GM12864 (cell line): ENCODE measurements at regions not wholly inside any gene's neighbourhood (a gene's known extent, or its start where the extent isn't known, plus 50 kb on each side); places are given as distances from the start of the nearest gene placed in this dataset.
"Not testable (repeated sequence)": the region's sequence is repeated elsewhere in the genome, so short reads cannot be mapped to it uniquely, and the experiment has no call there.

Experiments
- DNase-seq: peaks from one replicate; pipeline ENCODE4 v3.0.0-alpha.2; 2011; ENCODE audit warnings: low read depth
- H3K4me3 ChIP-seq: 2 replicates; pipeline ENCODE4 v1.5.1; 2011; ENCODE audit warnings: mild to moderate bottlenecking, low read depth, low read length, control low read depth
- CTCF ChIP-seq: IDR thresholded peaks from 2 replicates; pipeline ENCODE4 v1.5.1; 2011; ENCODE audit warnings: low read depth, mild to moderate bottlenecking, moderate library complexity, low read length, control low read depth, inconsistent platforms; ENCODE audit errors: missing control alignments

GRCh38 chr9:42239445-42240260, 56.2 kb downstream of the SPATA31A6 start:
- DNase-seq, H3K4me3 ChIP-seq: not testable (repeated sequence)

DNA sequence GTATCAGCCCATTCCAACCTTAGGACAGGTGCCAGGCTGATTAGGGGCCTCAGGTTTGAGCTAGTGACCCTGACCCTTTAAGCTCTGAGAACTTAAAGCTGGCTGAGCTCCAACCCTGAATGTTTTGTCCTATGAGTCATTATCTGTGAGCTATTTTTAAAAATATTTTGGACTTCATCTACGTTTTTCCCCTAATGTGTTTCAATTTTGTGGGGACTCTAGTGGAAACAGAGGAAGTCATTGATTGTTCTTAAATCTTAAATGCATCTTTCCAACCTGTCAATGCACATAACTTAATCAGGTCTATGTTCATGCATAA, 56.8 kb downstream of the SPATA31A6 start:
- not testable (repeated sequence) for H3K4me3 ChIP-seq, DNase-seq

GRCh38 chr9:42243211-42243610, 59.8 kb downstream of the SPATA31A6 start:
- DNase-seq, H3K4me3 ChIP-seq: not testable (repeated sequence)

- H3K4me3 ChIP-seq, DNase-seq: not testable (repeated sequence)
Observed at GRCh38 chr9:42243822-42244221, 60.4 kb downstream of the SPATA31A6 start.

- not testable (repeated sequence) for DNase-seq, H3K4me3 ChIP-seq
Observed at GRCh38 chr9:42268729-42269128, 85.3 kb downstream of the SPATA31A6 start.

- DNase-seq, H3K4me3 ChIP-seq: not testable (repeated sequence)
Observed at GRCh38 chr9:42269171-42269570, 85.7 kb downstream of the SPATA31A6 start.

DNA sequence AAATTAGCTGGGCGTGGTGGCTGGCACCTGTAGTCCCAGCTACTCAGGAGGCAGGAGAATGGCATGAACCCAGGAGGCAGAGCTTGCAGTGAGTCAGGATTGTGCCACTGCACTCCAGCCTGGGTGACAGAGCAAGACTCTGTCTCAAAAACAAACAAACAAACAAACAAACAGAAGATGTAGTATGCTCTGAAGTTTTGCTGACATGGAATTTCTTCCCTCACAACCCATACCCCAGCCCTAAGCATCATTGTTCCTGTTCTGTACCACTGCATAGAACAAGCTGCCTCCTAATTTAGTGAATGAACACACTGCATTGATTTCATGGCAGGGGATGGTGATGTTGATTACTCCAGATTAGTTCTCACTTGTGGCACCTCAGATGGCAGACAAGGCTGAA, 89.7 kb downstream of the SPATA31A6 start:
- not testable (repeated sequence) for H3K4me3 ChIP-seq, DNase-seq

DNA sequence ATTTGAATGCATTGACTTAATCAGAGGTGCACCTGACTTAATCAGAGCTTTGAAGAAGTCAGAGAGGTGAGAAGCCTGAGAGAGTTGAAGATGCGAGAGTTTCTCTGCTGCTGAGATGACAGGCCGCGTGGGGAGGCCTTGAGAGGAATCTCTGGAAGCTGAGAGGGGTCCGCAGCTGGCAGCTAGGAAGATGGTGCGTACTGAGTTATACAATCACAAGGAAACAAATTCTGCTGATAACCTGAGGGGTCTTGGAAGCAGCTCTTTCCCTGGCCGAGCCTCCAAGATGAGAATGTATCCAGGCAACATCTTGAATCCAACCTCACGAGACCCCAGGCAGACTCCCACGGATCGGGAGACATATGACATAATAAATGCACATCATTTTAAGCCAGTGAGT, 91.7 kb downstream of the SPATA31A6 start:
- no peak overlapping the region for H3K4me3 ChIP-seq
- no peak for DNase-seq
- TF ChIP-seq CTCF = no peak

GRCh38 chr9:42282531-42283178, 99.2 kb downstream of the SPATA31A6 start:
- H3K4me3 ChIP-seq, DNase-seq: not testable (repeated sequence)

DNA sequence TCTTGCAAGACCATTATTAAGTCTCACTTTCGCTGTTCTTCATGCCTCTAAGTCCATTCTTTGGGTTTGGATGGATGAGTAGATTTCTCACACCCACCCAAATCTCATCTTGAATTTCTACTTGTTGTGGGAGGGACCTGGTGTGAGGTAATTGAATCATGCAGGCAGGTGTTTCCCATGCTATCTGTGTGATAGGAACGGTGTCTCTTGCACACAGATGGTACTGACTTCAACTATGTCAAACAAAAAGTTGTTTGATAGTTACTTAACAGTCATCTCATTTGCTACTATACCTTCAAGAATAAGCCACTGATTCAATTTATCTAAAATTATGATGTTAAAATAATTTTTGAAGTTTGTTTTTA, 99.7 kb downstream of the SPATA31A6 start:
- not testable (repeated sequence) for DNase-seq, H3K4me3 ChIP-seq

DNA sequence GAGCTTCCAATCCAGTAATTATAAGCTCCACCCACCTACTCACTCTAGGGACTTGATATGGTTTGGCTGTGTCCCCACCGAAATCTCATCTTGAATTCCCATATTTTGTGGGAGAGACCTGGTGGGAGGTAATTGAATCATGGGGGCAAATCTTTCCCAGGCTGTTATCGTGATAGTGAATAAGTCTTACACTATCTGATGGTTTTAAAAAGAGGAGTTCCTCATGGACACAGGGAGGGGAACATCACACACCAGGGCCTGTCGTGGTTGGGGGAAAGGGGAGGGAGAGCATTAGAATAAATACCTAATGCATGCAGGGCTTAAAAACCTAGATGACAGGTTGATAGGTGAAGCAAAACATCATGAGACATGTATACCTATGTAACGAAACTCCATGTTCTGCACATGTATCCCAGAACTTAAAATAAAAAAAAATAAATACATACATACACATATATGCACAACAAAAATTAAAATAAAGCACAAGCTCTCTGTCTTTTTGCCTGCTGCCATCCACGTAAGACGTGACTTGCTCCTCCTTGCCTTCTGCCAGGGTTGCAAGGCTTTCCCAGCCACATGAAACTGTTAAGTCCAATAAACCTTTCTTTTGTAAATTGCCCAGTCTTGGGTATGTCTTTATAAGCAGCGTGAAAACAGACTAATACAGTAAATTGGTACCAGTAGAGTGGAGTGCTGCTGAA, 102.8 kb downstream of the SPATA31A6 start:
- not testable (repeated sequence) for DNase-seq, H3K4me3 ChIP-seq

GRCh38 chr9:42288002-42288864, 104.8 kb downstream of the SPATA31A6 start:
- H3K4me3 ChIP-seq, DNase-seq: not testable (repeated sequence)

DNA sequence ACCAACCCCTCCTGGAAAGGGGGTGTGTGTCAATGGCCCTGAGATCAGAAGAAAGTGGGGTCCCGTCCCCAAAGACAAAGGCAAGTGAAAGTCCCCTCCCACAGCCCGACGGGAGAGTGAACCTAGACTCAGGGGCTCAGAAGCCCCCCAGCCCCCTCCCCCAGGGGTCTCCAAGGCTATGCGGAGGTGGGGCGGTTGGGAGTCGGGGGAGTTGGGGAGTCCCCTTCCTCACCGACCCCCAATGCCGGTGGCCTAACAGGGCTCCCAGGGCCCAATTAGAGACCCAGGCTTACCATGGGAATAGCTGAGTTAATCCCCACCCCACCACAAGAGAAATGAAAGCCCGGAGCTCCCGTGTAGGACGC, 105.4 kb downstream of the SPATA31A6 start:
- not testable (repeated sequence) for H3K4me3 ChIP-seq, DNase-seq

GRCh38 chr9:42300124-42300523, 116.7 kb downstream of the SPATA31A6 start:
- not testable (repeated sequence) for H3K4me3 ChIP-seq, DNase-seq

- not testable (repeated sequence) for H3K4me3 ChIP-seq, DNase-seq
Observed at GRCh38 chr9:42306625-42307024, 123.2 kb downstream of the SPATA31A6 start.

DNA sequence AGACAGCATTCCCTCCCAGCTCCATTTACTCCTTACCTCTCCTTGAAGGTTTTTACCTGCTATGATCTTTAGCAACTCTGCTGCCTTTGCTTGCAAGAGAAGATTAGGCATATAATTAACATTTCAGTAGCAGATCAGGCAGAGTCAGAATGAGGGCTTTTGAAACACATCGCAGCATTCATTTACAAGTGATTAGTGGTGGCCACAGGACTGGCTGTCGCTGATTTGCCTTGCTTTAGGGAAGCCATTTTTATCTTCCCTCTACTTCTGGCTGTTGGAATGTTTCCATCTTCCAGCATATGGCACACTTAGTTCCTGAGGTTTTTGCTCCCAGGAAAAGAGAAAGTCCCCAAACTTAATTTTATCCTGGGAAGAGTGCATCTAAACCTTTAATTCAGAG, 124.0 kb downstream of the SPATA31A6 start:
- DNase-seq, H3K4me3 ChIP-seq: not testable (repeated sequence)

DNA sequence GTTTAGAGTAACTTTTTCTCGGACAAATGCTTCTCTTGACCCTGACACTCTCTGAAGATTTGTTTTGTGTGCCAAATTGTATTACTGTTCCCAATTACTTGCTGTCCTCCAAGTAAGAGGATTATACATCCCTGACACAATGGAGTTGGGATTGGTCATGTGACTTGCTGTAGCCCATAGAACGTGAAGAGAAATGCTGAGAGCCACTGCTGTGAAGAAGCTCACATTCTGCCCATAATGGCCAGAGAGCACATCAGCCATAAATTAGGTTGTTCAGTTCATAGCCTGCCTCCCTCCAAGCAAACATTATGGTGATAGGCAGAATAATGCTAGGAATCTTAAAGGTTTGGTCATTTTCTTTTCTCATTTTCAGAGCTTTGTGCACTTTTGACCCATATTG, 127.5 kb downstream of the SPATA31A6 start:
- DNase-seq, H3K4me3 ChIP-seq: not testable (repeated sequence)

- H3K4me3 ChIP-seq, DNase-seq: not testable (repeated sequence)
Observed at GRCh38 chr9:42316026-42316425, 132.6 kb downstream of the SPATA31A6 start.
